PC-3 (cell line): ENCODE measurements at regions not wholly inside any gene's neighbourhood (a gene's known extent, or its start where the extent isn't known, plus 50 kb on each side); places are given as distances from the start of the nearest gene placed in this dataset.

ENCODE experiments used
- CTCF ChIP-seq: fragments of 300-600 bp; sonication (generic); conservative IDR thresholded peaks from 2 replicates; pipeline ENCODE4 v1.5.1; 2017; ENCODE audit warnings: antibody characterized with exemption, low read depth, mild to moderate bottlenecking, low read length
- EZH2 ChIP-seq: fragments of 300-600 bp; sonication (generic); IDR thresholded peaks from one replicate; pipeline ENCODE4 v1.6.1; 2017; ENCODE audit warnings: antibody characterized with exemption, mild to moderate bottlenecking, low read length; ENCODE audit not compliant: unreplicated experiment
- EZH2phosphoT487 ChIP-seq: fragments of 300-600 bp; sonication (generic); IDR thresholded peaks from 2 replicates; pipeline ENCODE4 v1.6.1; 2018; ENCODE audit warnings: mild to moderate bottlenecking, antibody characterized with exemption, low read length, borderline replicate concordance

- TF ChIP-seq CTCF (no peak), EZH2 (no peak), EZH2phosphoT487 (no peak)
These were observed 680.8 kb downstream of the MATN1 start for GRCh38 chr1:30042438-30043147.
